IMR-90 (cell line): ENCODE measurements at regions not wholly inside any gene's neighbourhood (a gene's known extent, or its start where the extent isn't known, plus 50 kb on each side); places are given as distances from the start of the nearest gene placed in this dataset.

Source experiments
- ATAC-seq: fragments of 200-7000 bp; cut with Tn5 transposase; 2 replicates; pipeline ENCODE4 v1.9.1; 2020; ENCODE audit warnings: low read depth, mild to moderate bottlenecking, moderate library complexity
- BruUV-seq: library from RNA; stranded (reverse); fragments of 400-500 nt; replicated peaks from 2 replicates; lab custom pipeline; 2021; lab: Mats Ljungman, UMichigan
- CTCF ChIA-PET: fragments of 300-600 bp; formaldehyde crosslinking; extraction: SDS; loops from one replicate; lab custom pipeline; 2021; ENCODE audit warnings: antibody characterized with exemption; lab: Yijun Ruan, JAX
- POLR2A ChIA-PET: fragments of 300-600 bp; sonication (Branson Sonifier 250); formaldehyde crosslinking; loops from one replicate; lab custom pipeline; 2022; ENCODE audit warnings: antibody characterized with exemption; ENCODE audit not compliant: unreplicated experiment; lab: Charles Lee
- DNase-seq: peaks from one replicate; pipeline ENCODE4 v3.0.0; 2013
- H2AFZ ChIP-seq: replicated peaks from 2 replicates; pipeline ENCODE3; 2013; ENCODE audit warnings: low read length, mild to moderate bottlenecking; ENCODE audit not compliant: poor library complexity
- H2AK5ac ChIP-seq: 2 replicates; pipeline ENCODE4 v1.6.1; 2013; ENCODE audit warnings: low read depth, low read length, inconsistent platforms
- H2AK9ac ChIP-seq: replicated peaks from 2 replicates; pipeline ENCODE3; 2013; ENCODE audit warnings: mild to moderate bottlenecking, low read depth, low read length, moderate library complexity; ENCODE audit not compliant: poor library complexity
- H2BK120ac ChIP-seq: 2 replicates; pipeline ENCODE4 v1.6.1; 2013; ENCODE audit warnings: low read depth, low read length, inconsistent platforms
- H2BK15ac ChIP-seq: 3 replicates; pipeline ENCODE4 v1.6.1; 2013; ENCODE audit warnings: low read depth, low read length, inconsistent platforms
- H2BK20ac ChIP-seq: 2 replicates; pipeline ENCODE4 v1.6.1; 2013; ENCODE audit warnings: low read depth, mild to moderate bottlenecking, inconsistent platforms, low read length, moderate library complexity
- H2BK5ac ChIP-seq: 2 replicates; pipeline ENCODE4 v1.6.1; 2013; ENCODE audit warnings: mild to moderate bottlenecking, low read depth, low read length, inconsistent platforms; ENCODE audit not compliant: poor library complexity, severe bottlenecking
- H3K14ac ChIP-seq: replicated peaks from 2 replicates; pipeline ENCODE4 v1.6.1; 2013; ENCODE audit warnings: low read depth, low read length, inconsistent platforms
- H3K18ac ChIP-seq: 2 replicates; pipeline ENCODE4 v1.6.1; 2013; ENCODE audit warnings: low read depth, low read length, control low read depth
- H3K23ac ChIP-seq: 2 replicates; pipeline ENCODE4 v1.6.1; 2013; ENCODE audit warnings: low read depth, low read length, inconsistent platforms
- H3K27ac ChIP-seq: 2 replicates; pipeline ENCODE4 v1.5.1; 2013; ENCODE audit warnings: mild to moderate bottlenecking, control low read depth, low read length; ENCODE audit not compliant: insufficient read depth
- H3K27me3 ChIP-seq: 2 replicates; pipeline ENCODE4 v1.6.1; 2013; ENCODE audit warnings: low read length; ENCODE audit not compliant: control insufficient read depth, insufficient read depth
- H3K36me3 ChIP-seq: 2 replicates; pipeline ENCODE4 v1.6.1; 2013; ENCODE audit warnings: low read length, mixed read lengths; ENCODE audit not compliant: control insufficient read depth, insufficient read depth
- H3K4ac ChIP-seq: 2 replicates; pipeline ENCODE4 v1.6.1; 2013; ENCODE audit warnings: low read depth, low read length, inconsistent platforms
- H3K4me1 ChIP-seq: 2 replicates; pipeline ENCODE4 v1.6.1; 2013; ENCODE audit warnings: low read length, mixed read lengths; ENCODE audit not compliant: control insufficient read depth, insufficient read depth
- H3K4me2 ChIP-seq: 2 replicates; pipeline ENCODE4 v1.6.1; 2013; ENCODE audit warnings: low read depth, mild to moderate bottlenecking, control low read depth, low read length, moderate library complexity
- H3K4me3 ChIP-seq: 2 replicates; pipeline ENCODE4 v1.5.1; 2013; ENCODE audit warnings: low read depth, mild to moderate bottlenecking, control low read depth, low read length, moderate library complexity; ENCODE audit not compliant: insufficient read depth
- H3K56ac ChIP-seq: 2 replicates; pipeline ENCODE4 v1.6.1; 2013; ENCODE audit warnings: low read length, inconsistent platforms; ENCODE audit not compliant: insufficient read depth; ENCODE audit errors: extremely low read depth
- H3K79me1 ChIP-seq, 2 experiments: 2 replicates each; pipeline ENCODE4 v1.6.1; 2013; ENCODE audit warnings: low read length in 2 of 2, inconsistent platforms in 1 of 2, low read depth in 1 of 2
- H3K9ac ChIP-seq: 2 replicates; pipeline ENCODE4 v1.6.1; 2013; ENCODE audit warnings: low read depth, low read length, control low read depth
- H3K9me1 ChIP-seq: 2 replicates; pipeline ENCODE4 v1.6.1; 2013; ENCODE audit warnings: low read length, inconsistent platforms; ENCODE audit not compliant: insufficient read depth
- H3K9me3 ChIP-seq: 2 replicates; pipeline ENCODE4 v1.6.1; 2013; ENCODE audit warnings: low read length; ENCODE audit not compliant: control insufficient read depth, insufficient read depth
- H4K20me1 ChIP-seq: 2 replicates; pipeline ENCODE4 v1.6.1; 2013; ENCODE audit warnings: low read length, inconsistent platforms; ENCODE audit not compliant: insufficient read depth
- H4K5ac ChIP-seq: 2 replicates; pipeline ENCODE4 v1.6.1; 2013; ENCODE audit warnings: mild to moderate bottlenecking, low read depth, low read length, control low read depth
- H4K8ac ChIP-seq, 2 experiments: 2 replicates each; pipeline ENCODE4 v1.6.1; 2013; ENCODE audit warnings: low read depth in 2 of 2, low read length in 2 of 2, control low read depth in 1 of 2, inconsistent platforms in 1 of 2
- H4K91ac ChIP-seq: 2 replicates; pipeline ENCODE4 v1.6.1; 2013; ENCODE audit warnings: low read depth, low read length, inconsistent platforms; ENCODE audit not compliant: insufficient read depth
- BHLHE40 ChIP-seq: fragments of 150-350 bp; IDR thresholded peaks from 2 replicates; pipeline ENCODE4 v1.6.1; 2016; ENCODE audit warnings: mild to moderate bottlenecking, low read depth, low read length
- CEBPB ChIP-seq: IDR thresholded peaks from 2 replicates; pipeline ENCODE4 v1.6.1; 2012; ENCODE audit warnings: low read depth, low read length, improper control_type of control experiment
- CHD1 ChIP-seq: IDR thresholded peaks from 2 replicates; pipeline ENCODE4 v1.6.1; 2012; ENCODE audit warnings: low read depth, low read length, improper control_type of control experiment
- CTCF ChIP-seq: conservative IDR thresholded peaks from 2 replicates; pipeline ENCODE4 v1.5.1; 2012; ENCODE audit warnings: mild to moderate bottlenecking, low read depth, low read length, improper control_type of control experiment
- ELK1 ChIP-seq: fragments of 150-350 bp; IDR thresholded peaks from 2 replicates; pipeline ENCODE4 v1.6.1; 2016; ENCODE audit warnings: low read depth, mild to moderate bottlenecking, low read length, moderate library complexity, borderline replicate concordance
- FOS ChIP-seq: fragments of 150-350 bp; IDR thresholded peaks from 2 replicates; pipeline ENCODE4 v1.6.1; 2016; ENCODE audit warnings: low read depth, low read length
- MAFK ChIP-seq: IDR thresholded peaks from 2 replicates; pipeline ENCODE4 v1.6.1; 2012; ENCODE audit warnings: low read depth, low read length, improper control_type of control experiment
- MAZ ChIP-seq: IDR thresholded peaks from 2 replicates; pipeline ENCODE4 v1.6.1; 2012; ENCODE audit warnings: low read depth, mild to moderate bottlenecking, low read length, improper control_type of control experiment, moderate library complexity, borderline replicate concordance
- MXI1 ChIP-seq: IDR thresholded peaks from 2 replicates; pipeline ENCODE4 v1.6.1; 2012; ENCODE audit warnings: low read depth, mild to moderate bottlenecking, low read length, moderate library complexity, borderline replicate concordance
- NFE2L2 ChIP-seq: fragments of 150-350 bp; IDR thresholded peaks from 2 replicates; pipeline ENCODE4 v1.6.1; 2016; ENCODE audit warnings: low read depth, mild to moderate bottlenecking, low read length
- POLR2A ChIP-seq: IDR thresholded peaks from 2 replicates; pipeline ENCODE4 v1.6.1; 2012; ENCODE audit warnings: mild to moderate bottlenecking, low read depth, low read length
- RAD21 ChIP-seq: IDR thresholded peaks from 2 replicates; pipeline ENCODE4 v1.6.1; 2012; ENCODE audit warnings: low read length, improper control_type of control experiment
- RCOR1 ChIP-seq: IDR thresholded peaks from 2 replicates; pipeline ENCODE4 v1.6.1; 2012; ENCODE audit warnings: mild to moderate bottlenecking, low read length, improper control_type of control experiment; ENCODE audit not compliant: insufficient replicate concordance
- RFX5 ChIP-seq: IDR thresholded peaks from 2 replicates; pipeline ENCODE4 v1.8.0; 2012; ENCODE audit warnings: low read depth, mild to moderate bottlenecking, low read length, moderate library complexity
- SMC3 ChIP-seq: fragments of 150-350 bp; IDR thresholded peaks from 2 replicates; pipeline ENCODE4 v1.6.1; 2016; ENCODE audit warnings: low read depth, mild to moderate bottlenecking, antibody characterized with exemption, low read length, moderate library complexity
- USF2 ChIP-seq: fragments of 150-350 bp; IDR thresholded peaks from 2 replicates; pipeline ENCODE4 v1.6.1; 2017; ENCODE audit warnings: mild to moderate bottlenecking, antibody characterized with exemption, low read length, low read depth
- WGBS, 2 experiments: methylation state at CpG; one replicate each; pipeline versions ENCODE4 v1.1.5 to v1.1.7; 2013; ENCODE audit warnings: missing lambda C conversion rate in 2 of 2; ENCODE audit not compliant: insufficient read length in 1 of 2; ENCODE audit errors: extremely low coverage in 2 of 2; 5-methylcytosine and 5-hydroxymethylcytosine counted together
- dilution Hi-C: fragments of 300-500 bp; cut with HindIII; formaldehyde crosslinking; loops from one replicate; pipeline ENCODE4 v1.14.3; 2018; ENCODE audit warnings: low sequenced_read_pairs; ENCODE audit not compliant: unreplicated experiment
- in situ Hi-C: fragments of 300-500 bp; cut with MboI; formaldehyde crosslinking; loops from 3 replicates; pipeline ENCODE4 v1.14.3; 2019; ENCODE audit warnings: low sequenced_read_pairs, inconsistent platforms, mixed read lengths
- intact Hi-C: fragments of 100-400 bp; cut with micrococcal nuclease; formaldehyde crosslinking; loops from 2 replicates; pipeline ENCODE4 v1.10.0; 2022

- intact Hi-C loops (no loop called here), in situ Hi-C loops (no loop called here), dilution Hi-C loops (no loop called here)
- no peak overlapping the region for H3K4me3 ChIP-seq
- no peaks in the 10 kb centered on the region for H3K27me3 ChIP-seq
- no peak for TF ChIP-seq RFX5
- no peak for TF ChIP-seq SMC3
- peak; percentile 16; the same call in 1 of the 2 replicates for TF ChIP-seq FOS
- peak; percentile 52 for TF ChIP-seq RCOR1
- TF ChIP-seq NFE2L2: no peak
- peak; percentile 84 for TF ChIP-seq CEBPB
- no peak for TF ChIP-seq CTCF
- TF ChIP-seq ELK1: no peak
- TF ChIP-seq MAZ: no peak
- no peak for TF ChIP-seq RAD21
- TF ChIP-seq MXI1: no peak
- TF ChIP-seq BHLHE40: no peak
- no peak for TF ChIP-seq MAFK
- TF ChIP-seq POLR2A: no peak
- no peak for TF ChIP-seq USF2
- TF ChIP-seq CHD1: no peak
- H3K9me1 ChIP-seq: peaks cover 8% of the 10 kb centered on the region; the same call in 1 of the 2 replicates
- peak overlapping the region; percentile 22 for H3K14ac ChIP-seq
- no peak overlapping the region for H3K23ac ChIP-seq
- DNase-seq: peak; percentile 64
- CTCF ChIA-PET: no interaction called here
- no peak overlapping the region for H2AFZ ChIP-seq
- no TSS peak for BruUV-seq
- no peaks in the 10 kb centered on the region for H3K79me1 ChIP-seq
- H3K27ac ChIP-seq: no peak overlapping the region
- H3K56ac ChIP-seq: no peak overlapping the region
- no peak overlapping the region for H3K4me2 ChIP-seq
- no peak overlapping the region; the same call in 1 of the 2 replicates for H2BK120ac ChIP-seq
- H2BK20ac ChIP-seq: 0 out of 2 replicates have a peak overlapping the region, but pooled peaks have one; percentile 3
- H2BK15ac ChIP-seq: no peak overlapping the region; the same call in 2 of the 3 replicates
- peak; percentile 11; the same call in 1 of the 2 replicates for ATAC-seq
- H2AK5ac ChIP-seq: peak overlapping the region; percentile 82; the same call in 1 of the 2 replicates
- no CpG with 5 or more reads among the region's 1 CpG for WGBS, 2 experiments
- peak overlapping the region; percentile 34; the same call in 1 of the 2 replicates for H3K18ac ChIP-seq
- no peak overlapping the region for H2AK9ac ChIP-seq
- H3K4me1 ChIP-seq: peaks cover 4% of the 10 kb centered on the region; the same call in 1 of the 2 replicates
- no peak overlapping the region for H3K4ac ChIP-seq
- H4K20me1 ChIP-seq: no peaks in the 10 kb centered on the region
- no peak overlapping the region for H3K9ac ChIP-seq
- H4K8ac ChIP-seq: no peak overlapping the region
- no peaks in the 10 kb centered on the region for H3K36me3 ChIP-seq
- H2BK5ac ChIP-seq: peak overlapping the region; percentile 18
- no peaks in the 10 kb centered on the region for H3K9me3 ChIP-seq
- POLR2A ChIA-PET: interaction anchor here (0.5 kb wide), 1 partner anchor 299 kb away, joined by 3 read pairs; no protein-coding TSS in a partner anchor
- H4K5ac ChIP-seq: no peak overlapping the region
- H4K91ac ChIP-seq: no peak overlapping the region
Measured at GRCh38 chr2:217086038-217086522, 226.2 kb upstream of the TNP1 start.
